Globus pallidus (tissue), 1 donor: ENCODE measurements at regions not wholly inside any gene's neighbourhood (a gene's known extent, or its start where the extent isn't known, plus 50 kb on each side); places are given as distances from the start of the nearest gene placed in this dataset.
"Not testable (repeated sequence)": the region's sequence is repeated elsewhere in the genome, so short reads cannot be mapped to it uniquely, and the experiment has no call there.

Experiments
- DNase-seq: peaks from one replicate; pipeline ENCODE4 v3.0.0-alpha.2; 2015; ENCODE audit warnings: low spot score

DNA sequence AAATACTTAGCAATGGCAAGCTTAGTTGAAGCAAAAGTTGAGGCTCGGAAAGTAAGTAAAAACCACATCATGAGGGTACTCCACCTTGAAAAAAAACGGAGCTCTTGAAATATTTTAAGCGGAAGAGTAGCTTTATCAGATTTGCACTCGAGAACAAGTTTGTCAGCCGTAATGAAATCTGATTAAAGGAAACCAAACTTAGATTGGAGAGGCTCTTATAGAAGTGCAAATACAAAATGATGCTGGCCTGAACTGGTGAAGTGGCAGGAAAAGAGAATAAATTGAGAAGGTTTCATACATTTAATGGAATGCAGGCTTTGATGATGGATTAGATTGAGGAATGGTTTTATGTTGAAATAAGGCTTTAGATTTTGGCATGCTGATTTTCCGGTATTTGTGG, 484.2 kb downstream of the PID1 start:
- no peak for DNase-seq

DNA sequence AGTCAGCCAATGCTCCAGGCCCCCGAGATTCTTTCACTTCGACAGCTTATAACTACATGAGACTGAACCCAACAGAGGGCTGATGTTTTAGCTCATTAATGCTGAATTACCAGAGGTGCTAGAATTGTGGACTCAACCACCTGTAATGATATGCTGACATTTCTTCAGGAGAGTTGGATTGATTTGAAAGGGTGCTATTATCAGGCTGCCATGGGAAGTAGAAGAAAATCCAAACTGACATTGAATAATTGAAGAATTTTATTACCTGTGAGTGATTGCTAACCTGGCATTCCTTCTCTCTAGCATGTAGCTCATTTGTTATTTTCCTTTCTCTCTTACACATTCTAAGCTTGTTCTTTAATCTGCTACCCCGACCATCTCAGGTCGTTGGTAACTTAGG, 488.8 kb downstream of the PID1 start:
- DNase-seq = no peak

DNA sequence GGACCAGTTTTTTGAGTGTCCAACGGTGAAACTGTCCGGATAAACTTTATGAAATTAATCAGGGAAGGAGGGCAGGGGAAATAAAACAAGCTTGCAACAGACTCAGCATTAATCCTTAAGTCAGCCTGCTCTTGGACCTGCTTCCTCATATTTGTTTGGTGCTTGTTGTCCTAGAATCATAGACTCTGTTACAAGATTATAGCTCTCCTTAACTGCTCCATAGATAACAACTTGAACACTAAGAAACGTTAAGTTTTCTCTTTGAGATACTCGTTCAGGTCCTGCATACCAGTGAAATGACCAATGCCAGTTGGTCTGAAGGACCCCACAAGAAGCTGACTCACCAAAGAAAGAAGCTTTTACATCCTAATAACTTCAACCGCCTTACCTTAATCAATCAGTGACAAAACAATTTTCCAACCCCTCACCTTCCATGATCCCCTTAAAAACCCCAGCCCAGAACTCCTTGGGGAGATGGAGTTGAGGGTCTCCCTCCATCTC, 493.2 kb downstream of the PID1 start:
- no peak for DNase-seq

DNA sequence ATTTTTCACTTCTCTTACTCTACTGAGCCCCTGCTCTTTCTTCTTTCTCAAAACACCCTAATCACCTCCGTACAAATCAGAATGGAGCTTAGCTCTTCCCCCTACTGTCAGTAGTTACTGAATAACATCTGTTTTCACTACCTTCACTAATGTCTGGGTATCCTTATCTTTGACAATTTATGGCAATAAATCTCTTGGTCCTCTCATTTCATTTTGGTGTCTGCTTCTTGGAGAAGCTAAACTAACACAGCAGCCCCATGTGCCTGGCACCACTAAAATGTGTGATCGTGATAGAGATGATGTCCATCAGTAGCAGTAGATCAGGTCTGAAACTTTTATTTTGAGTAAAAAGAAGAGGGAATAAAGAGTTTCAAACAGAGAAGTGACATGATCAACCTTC, 496.5 kb downstream of the PID1 start:
- no peak for DNase-seq

DNA sequence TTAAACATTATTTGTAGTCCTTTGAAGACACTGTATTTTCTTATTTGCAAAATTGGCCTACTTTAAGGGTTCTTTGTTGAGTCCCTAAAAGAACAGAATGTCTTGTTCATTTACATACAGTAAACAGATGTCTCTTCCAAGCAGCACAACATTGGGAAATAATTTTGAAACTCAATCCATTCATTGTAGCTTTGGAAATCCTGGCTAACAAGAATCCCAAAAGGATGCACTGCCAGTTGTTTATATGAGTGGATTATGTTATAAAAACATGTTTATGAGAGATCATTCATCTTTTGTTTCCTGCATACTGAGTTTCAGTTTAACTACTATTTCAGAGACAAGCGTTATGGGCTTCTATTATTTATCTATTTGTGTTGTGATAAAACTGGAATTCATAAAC, 499.3 kb downstream of the PID1 start:
- no peak for DNase-seq

DNA sequence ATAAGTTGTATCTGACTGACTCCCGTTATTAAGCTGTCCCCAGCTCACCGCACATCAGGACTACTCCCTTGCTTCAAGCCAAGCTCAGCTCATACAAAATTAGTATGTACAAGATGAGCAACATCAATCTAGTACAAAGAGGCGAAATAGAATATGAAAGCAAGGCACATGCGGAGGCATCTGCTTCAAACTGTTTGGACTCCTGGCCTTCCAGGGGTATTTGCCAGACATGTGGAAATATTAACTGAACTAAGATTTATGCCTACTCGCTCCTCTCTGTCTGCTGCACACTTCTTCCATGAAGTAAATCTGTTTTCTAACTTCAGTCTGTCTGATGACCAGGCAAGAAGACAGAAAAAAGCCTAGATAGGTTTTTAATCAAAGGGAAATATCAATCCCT, 499.8 kb downstream of the PID1 start:
- no peak for DNase-seq

- no peak for DNase-seq
Observed at GRCh38 chr2:228768818-228769217, 502.3 kb downstream of the PID1 start.

GRCh38 chr2:228768141-228768540, 502.9 kb downstream of the PID1 start:
- DNase-seq = not testable (repeated sequence)

- no peak for DNase-seq
Observed at GRCh38 chr2:228767196-228767595, 503.9 kb downstream of the PID1 start.

- DNase-seq = no peak
Observed at GRCh38 chr2:228763379-228763981, 507.6 kb downstream of the PID1 start.

GRCh38 chr2:228762565-228762964, 508.5 kb downstream of the PID1 start:
- no peak for DNase-seq

- DNase-seq = not testable (repeated sequence)
Observed at GRCh38 chr2:228755661-228756060, 515.4 kb downstream of the PID1 start.

- DNase-seq = no peak
Observed at GRCh38 chr2:228747483-228747882, 523.6 kb downstream of the PID1 start.

GRCh38 chr2:228738671-228739380, 532.3 kb downstream of the PID1 start:
- no peak for DNase-seq

- no peak for DNase-seq
Observed at GRCh38 chr2:228735697-228736096, 535.4 kb downstream of the PID1 start.

GRCh38 chr2:228731517-228731916, 539.6 kb downstream of the PID1 start:
- DNase-seq = no peak

DNA sequence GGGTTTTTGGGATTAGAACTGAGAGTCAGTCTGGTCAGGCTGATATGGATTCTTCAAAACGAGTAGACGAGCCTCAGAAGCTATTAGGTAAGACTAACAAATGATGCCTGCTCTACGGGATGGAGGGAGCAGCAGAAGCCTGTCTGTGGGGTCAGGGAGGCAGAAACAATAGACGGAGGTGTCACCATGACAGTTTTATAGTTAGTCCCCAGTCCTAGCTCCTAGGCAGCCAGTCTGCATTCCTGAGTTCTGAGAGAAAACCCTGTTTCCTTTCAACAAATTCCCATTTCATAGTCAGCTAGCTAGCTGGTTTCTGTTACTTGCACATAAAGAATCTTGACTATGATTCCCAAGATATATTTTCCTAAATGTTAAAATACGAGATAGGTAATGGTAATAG, 542.1 kb downstream of the PID1 start:
- no peak for DNase-seq

GRCh38 chr2:228725031-228725430, 543.5 kb upstream of the SPHKAP start:
- DNase-seq = no peak

DNA sequence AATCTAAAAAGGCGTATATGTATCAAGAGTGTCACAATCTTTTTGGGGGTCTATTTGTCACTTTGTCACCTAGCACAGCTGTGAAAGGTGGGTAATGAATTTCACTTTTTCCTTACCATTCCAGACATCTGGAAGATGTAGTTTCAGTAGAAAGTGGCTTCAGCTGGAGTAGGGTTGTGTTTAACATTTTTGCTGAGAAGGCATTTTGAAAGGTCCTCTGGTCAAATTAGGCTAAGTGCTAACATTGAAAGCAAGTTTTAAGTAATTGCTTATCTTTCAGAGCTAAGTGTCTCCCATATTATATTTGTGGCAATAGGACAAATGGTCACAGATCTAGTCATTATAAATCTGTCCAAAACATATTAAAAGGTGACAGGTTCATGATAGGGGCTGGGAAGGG, 542.1 kb upstream of the SPHKAP start:
- DNase-seq = no peak

DNA sequence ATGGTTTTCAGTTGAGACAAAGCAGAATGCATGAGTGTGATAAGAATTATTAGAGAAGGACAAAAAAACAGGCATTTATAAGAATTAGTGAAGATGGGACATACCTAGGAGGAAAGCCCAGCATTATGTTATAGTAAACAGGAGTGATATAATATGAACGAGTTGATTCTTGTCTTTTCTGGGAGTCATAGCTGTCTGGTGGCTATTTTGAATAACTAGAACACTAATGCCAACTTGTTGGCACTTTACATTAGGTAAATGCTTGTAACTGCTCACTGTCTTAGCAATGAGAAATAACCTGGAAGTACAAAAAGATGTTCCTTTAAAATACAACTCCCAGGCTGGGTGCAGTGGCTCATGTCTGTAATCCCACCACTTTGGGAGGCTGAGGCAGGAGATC, 540.8 kb upstream of the SPHKAP start:
- no peak for DNase-seq

- DNase-seq = no peak
Observed at GRCh38 chr2:228720895-228721294, 539.4 kb upstream of the SPHKAP start.

DNA sequence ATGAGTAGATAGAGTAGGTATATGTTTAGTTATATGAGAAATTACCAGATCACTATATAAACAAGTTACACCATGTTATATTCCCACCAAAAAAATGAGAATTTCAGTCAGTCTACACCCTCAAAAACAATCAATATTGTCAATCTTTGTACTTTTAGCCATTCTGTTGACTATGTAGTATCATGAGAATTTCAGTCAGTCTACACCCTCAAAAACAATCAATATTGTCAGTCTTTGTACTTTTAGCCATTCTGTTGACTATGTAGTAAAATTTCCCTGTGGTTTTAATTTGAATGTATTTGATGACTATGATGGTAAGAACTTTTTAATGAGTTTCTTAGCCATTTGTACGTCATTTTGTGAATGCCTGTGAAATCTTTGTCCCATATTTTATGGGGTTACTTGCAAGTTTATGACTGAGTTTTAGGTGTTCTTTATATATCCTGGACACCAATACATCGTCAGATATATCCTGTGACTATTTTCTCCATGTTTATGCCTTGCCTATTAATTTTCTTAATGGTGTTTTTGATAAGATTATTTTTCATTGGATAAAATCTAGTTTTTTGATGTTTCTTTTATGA, 528.4 kb upstream of the SPHKAP start:
- DNase-seq = no peak

DNA sequence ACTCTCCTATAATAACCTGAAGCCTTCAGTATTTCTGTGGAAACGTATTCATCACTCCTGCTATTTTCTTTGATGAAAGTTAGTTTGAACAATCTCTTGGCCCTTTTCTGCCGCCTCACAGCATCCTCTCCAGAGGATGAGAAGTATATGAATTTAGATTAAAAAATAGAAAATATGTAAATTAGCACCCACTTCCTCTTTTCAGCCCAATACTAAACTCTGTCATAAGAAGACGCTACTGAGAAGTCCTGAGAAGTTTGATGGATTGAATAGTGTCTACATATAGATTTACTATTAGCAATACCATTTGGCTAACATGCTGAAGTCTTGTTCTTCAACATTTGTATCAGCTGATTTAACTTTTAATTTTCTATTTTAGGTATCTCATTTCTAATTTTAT, 526.4 kb upstream of the SPHKAP start:
- DNase-seq = no peak

GRCh38 chr2:228705318-228705717, 523.8 kb upstream of the SPHKAP start:
- no peak for DNase-seq
